Neural cell (in vitro differentiated cells): ENCODE measurements at regions not wholly inside any gene's neighbourhood (a gene's known extent, or its start where the extent isn't known, plus 50 kb on each side); places are given as distances from the start of the nearest gene placed in this dataset.

Experiments used
- H2AFZ ChIP-seq: fragments of 200-600, 300-800 bp; sonication (generic), shearing (Covaris generic); 2 replicates; pipeline ENCODE4 v1.6.0; 2014; ENCODE audit warnings: low read depth, mild to moderate bottlenecking, antibody characterized with exemption, low read length, moderate library complexity
- H3F3A ChIP-seq: fragments of 200-600 bp; shearing (Covaris generic); 2 replicates; pipeline ENCODE4 v1.6.1; 2016; ENCODE audit warnings: mild to moderate bottlenecking, moderate library complexity, mixed read lengths, antibody characterized with exemption, low read length; ENCODE audit not compliant: insufficient read depth, poor library complexity, severe bottlenecking
- H3K27ac ChIP-seq: fragments of 200-600, 300-800 bp; sonication (generic), shearing (Covaris generic); 2 replicates; pipeline ENCODE4 v1.5.1; 2014; ENCODE audit warnings: mild to moderate bottlenecking, low read length, moderate library complexity
- H3K27me3 ChIP-seq: fragments of 300-800, 200-600 bp; sonication (generic), shearing (Covaris generic); 2 replicates; pipeline ENCODE4 v1.6.0; 2014; ENCODE audit warnings: mild to moderate bottlenecking, low read depth, low read length, moderate library complexity; ENCODE audit not compliant: insufficient read depth
- H3K36me3 ChIP-seq: fragments of 300-800, 200-600 bp; sonication (generic), shearing (Covaris generic); 2 replicates; pipeline ENCODE4 v1.5.1; 2014; ENCODE audit warnings: mild to moderate bottlenecking, antibody characterized with exemption, low read length, moderate library complexity; ENCODE audit not compliant: insufficient read depth
- H3K4me2 ChIP-seq: fragments of 300-800, 200-600 bp; sonication (generic), shearing (Covaris generic); 2 replicates; pipeline ENCODE4 v1.6.0; 2014; ENCODE audit warnings: mild to moderate bottlenecking, low read length
- H3K4me3 ChIP-seq: fragments of 300-800, 200-600 bp; sonication (generic), shearing (Covaris generic); 2 replicates; pipeline ENCODE4 v1.5.1; 2014; ENCODE audit warnings: mild to moderate bottlenecking, low read length, moderate library complexity
- H3K79me2 ChIP-seq: fragments of 200-600 bp; shearing (Covaris generic); replicated peaks from 2 replicates; pipeline ENCODE4 v1.6.0; 2014; ENCODE audit warnings: mild to moderate bottlenecking, low read length, moderate library complexity; ENCODE audit not compliant: insufficient read depth
- H3K9ac ChIP-seq: fragments of 300-800, 200-600 bp; sonication (generic), shearing (Covaris generic); 2 replicates; pipeline ENCODE4 v1.6.1; 2016; ENCODE audit warnings: mild to moderate bottlenecking, low read length, mixed read lengths
- H3K9me2 ChIP-seq: fragments of 200-600 bp; shearing (Covaris generic); 2 replicates; pipeline ENCODE4 v1.6.1; 2016; ENCODE audit warnings: mild to moderate bottlenecking, low read length, mixed read lengths; ENCODE audit not compliant: insufficient read depth
- H3K9me3 ChIP-seq: fragments of 200-600, 300-800 bp; sonication (generic), shearing (Covaris generic); 2 replicates; pipeline ENCODE4 v1.6.1; 2016; ENCODE audit warnings: mild to moderate bottlenecking, mixed run types, low read length, moderate library complexity, mixed read lengths
- H4K20me1 ChIP-seq: fragments of 200-600 bp; shearing (Covaris generic); 2 replicates; pipeline ENCODE4 v1.6.1; 2016; ENCODE audit warnings: mild to moderate bottlenecking, mixed run types; ENCODE audit not compliant: insufficient read depth
- EP300 ChIP-seq: fragments of 450-650 bp; conservative IDR thresholded peaks from 2 replicates; pipeline ENCODE4 v1.6.1; 2014; ENCODE audit warnings: antibody characterized with exemption, mild to moderate bottlenecking, moderate library complexity; ENCODE audit not compliant: poor library complexity, severe bottlenecking
- EZH2 ChIP-seq: fragments of 200-600, 300-800 bp; shearing (Covaris generic), sonication (generic); IDR thresholded peaks from 2 replicates; pipeline ENCODE4 v1.6.1; 2014; ENCODE audit warnings: antibody characterized with exemption, low read length, borderline replicate concordance, mild to moderate bottlenecking; ENCODE audit not compliant: insufficient read depth, poor library complexity, severe bottlenecking
- MXI1 ChIP-seq: fragments of 450-650 bp; conservative IDR thresholded peaks from 2 replicates; pipeline ENCODE4 v1.6.1; 2014; ENCODE audit warnings: antibody characterized with exemption, mild to moderate bottlenecking; ENCODE audit not compliant: poor library complexity, severe bottlenecking
- POLR2AphosphoS5 ChIP-seq: IDR thresholded peaks from 2 replicates; pipeline ENCODE4 v1.6.1; 2012
- RAD21 ChIP-seq: fragments of 450-650 bp; conservative IDR thresholded peaks from 2 replicates; pipeline ENCODE4 v1.6.1; 2014; ENCODE audit warnings: antibody characterized with exemption, mild to moderate bottlenecking, moderate library complexity
- SMC3 ChIP-seq: fragments of 450-650 bp; conservative IDR thresholded peaks from 2 replicates; pipeline ENCODE4 v1.6.1; 2014; ENCODE audit warnings: antibody characterized with exemption, mild to moderate bottlenecking, moderate library complexity; ENCODE audit not compliant: poor library complexity
- TAF1 ChIP-seq: IDR thresholded peaks from 2 replicates; pipeline ENCODE4 v1.6.1; 2012; ENCODE audit warnings: low read depth
- TF ChIP-seq, protein P1 (sequence below): IDR thresholded peaks from 2 replicates; pipeline ENCODE4 v1.6.1; 2012; ENCODE audit warnings: borderline replicate concordance
- TF ChIP-seq, protein P2 (sequence below): fragments of 450-650 bp; IDR thresholded peaks from 2 replicates; pipeline ENCODE4 v1.5.1; 2014; ENCODE audit warnings: antibody characterized with exemption, mild to moderate bottlenecking, moderate library complexity; ENCODE audit not compliant: poor library complexity, severe bottlenecking

DNA sequence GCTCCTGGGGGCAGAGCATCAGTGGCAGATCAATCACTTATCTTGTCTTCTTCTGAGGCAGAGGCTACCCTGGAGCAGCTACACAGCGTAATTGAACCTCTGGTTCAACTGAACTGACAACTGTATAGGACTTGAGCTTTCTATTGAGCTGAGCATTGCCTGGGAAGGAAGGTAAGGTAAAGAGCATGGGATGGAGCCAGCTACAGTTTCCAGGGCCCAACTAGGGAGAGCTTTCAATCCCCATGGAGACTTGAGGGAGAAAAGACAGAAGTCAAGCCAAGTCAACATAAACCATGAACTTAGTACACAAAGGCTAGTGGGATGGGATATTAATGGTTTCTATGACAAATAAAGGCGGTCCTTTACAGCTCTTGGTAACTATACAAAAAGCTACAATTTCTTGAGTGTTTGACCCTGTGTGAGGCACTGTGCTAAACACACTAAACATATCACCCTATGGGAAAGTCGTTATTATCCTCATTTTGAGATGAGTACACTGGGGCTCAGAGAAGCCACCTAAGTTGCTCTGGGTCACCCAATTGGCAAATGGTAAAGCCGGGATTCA, 140.7 kb upstream of the SLC22A23 start:
- H3K9me2 ChIP-seq, result no peaks in the 10 kb centered on the region
- no peaks in the 10 kb centered on the region for H4K20me1 ChIP-seq
- no peak overlapping the region for H3K4me3 ChIP-seq
- no peaks in the 10 kb centered on the region for H3K79me2 ChIP-seq
- H3K27me3 ChIP-seq, result no peaks in the 10 kb centered on the region
- no peak overlapping the region for H3K4me2 ChIP-seq
- no peaks in the 10 kb centered on the region for H3K36me3 ChIP-seq
- no peaks in the 10 kb centered on the region for H3F3A ChIP-seq
- no peak overlapping the region for H2AFZ ChIP-seq
- no peaks in the 10 kb centered on the region for H3K9me3 ChIP-seq
- no peak overlapping the region for H3K9ac ChIP-seq
- no peak for TF ChIP-seq EZH2
- TF ChIP-seq, protein P1, sequence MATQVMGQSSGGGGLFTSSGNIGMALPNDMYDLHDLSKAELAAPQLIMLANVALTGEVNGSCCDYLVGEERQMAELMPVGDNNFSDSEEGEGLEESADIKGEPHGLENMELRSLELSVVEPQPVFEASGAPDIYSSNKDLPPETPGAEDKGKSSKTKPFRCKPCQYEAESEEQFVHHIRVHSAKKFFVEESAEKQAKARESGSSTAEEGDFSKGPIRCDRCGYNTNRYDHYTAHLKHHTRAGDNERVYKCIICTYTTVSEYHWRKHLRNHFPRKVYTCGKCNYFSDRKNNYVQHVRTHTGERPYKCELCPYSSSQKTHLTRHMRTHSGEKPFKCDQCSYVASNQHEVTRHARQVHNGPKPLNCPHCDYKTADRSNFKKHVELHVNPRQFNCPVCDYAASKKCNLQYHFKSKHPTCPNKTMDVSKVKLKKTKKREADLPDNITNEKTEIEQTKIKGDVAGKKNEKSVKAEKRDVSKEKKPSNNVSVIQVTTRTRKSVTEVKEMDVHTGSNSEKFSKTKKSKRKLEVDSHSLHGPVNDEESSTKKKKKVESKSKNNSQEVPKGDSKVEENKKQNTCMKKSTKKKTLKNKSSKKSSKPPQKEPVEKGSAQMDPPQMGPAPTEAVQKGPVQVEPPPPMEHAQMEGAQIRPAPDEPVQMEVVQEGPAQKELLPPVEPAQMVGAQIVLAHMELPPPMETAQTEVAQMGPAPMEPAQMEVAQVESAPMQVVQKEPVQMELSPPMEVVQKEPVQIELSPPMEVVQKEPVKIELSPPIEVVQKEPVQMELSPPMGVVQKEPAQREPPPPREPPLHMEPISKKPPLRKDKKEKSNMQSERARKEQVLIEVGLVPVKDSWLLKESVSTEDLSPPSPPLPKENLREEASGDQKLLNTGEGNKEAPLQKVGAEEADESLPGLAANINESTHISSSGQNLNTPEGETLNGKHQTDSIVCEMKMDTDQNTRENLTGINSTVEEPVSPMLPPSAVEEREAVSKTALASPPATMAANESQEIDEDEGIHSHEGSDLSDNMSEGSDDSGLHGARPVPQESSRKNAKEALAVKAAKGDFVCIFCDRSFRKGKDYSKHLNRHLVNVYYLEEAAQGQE, result no peak
- TF ChIP-seq RAD21, result no peak
- TF ChIP-seq MXI1, result no peak
- TF ChIP-seq TAF1, result no peak
- TF ChIP-seq EP300, result no peak
- no peak for TF ChIP-seq SMC3
- no peak for TF ChIP-seq POLR2AphosphoS5
- TF ChIP-seq, protein P2, sequence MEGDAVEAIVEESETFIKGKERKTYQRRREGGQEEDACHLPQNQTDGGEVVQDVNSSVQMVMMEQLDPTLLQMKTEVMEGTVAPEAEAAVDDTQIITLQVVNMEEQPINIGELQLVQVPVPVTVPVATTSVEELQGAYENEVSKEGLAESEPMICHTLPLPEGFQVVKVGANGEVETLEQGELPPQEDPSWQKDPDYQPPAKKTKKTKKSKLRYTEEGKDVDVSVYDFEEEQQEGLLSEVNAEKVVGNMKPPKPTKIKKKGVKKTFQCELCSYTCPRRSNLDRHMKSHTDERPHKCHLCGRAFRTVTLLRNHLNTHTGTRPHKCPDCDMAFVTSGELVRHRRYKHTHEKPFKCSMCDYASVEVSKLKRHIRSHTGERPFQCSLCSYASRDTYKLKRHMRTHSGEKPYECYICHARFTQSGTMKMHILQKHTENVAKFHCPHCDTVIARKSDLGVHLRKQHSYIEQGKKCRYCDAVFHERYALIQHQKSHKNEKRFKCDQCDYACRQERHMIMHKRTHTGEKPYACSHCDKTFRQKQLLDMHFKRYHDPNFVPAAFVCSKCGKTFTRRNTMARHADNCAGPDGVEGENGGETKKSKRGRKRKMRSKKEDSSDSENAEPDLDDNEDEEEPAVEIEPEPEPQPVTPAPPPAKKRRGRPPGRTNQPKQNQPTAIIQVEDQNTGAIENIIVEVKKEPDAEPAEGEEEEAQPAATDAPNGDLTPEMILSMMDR, result no peak
- no peak overlapping the region for H3K27ac ChIP-seq

DNA sequence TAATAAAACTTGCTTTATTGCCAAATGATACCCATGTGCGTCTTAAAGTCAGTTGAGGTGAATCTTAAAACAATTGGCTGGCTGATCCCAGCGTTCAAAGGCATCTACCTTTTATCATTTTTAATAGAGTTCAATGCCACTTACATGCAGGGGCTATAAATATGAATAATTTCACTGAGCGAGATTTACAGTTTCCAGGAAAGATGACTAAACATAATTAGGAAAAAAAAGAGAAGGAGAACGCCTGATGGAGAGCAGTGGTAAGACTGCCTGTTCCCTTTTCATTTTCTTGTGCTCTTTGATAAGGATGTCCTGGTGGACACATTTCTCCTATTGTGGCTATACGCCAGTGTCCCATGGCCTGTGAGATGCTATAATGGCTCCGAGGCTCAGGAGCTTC, 139.9 kb upstream of the SLC22A23 start:
- Histone ChIP-seq H3F3A (no peaks in the 10 kb centered on the region), H3K4me3 (no peak overlapping the region), H3K9me2 (no peaks in the 10 kb centered on the region), H2AFZ (no peak overlapping the region), H3K27ac (no peak overlapping the region), H3K9me3 (no peaks in the 10 kb centered on the region), H3K4me2 (no peak overlapping the region), H3K79me2 (no peaks in the 10 kb centered on the region), H3K36me3 (no peaks in the 10 kb centered on the region), H3K27me3 (no peaks in the 10 kb centered on the region), H3K9ac (no peak overlapping the region), H4K20me1 (no peaks in the 10 kb centered on the region)
- TF ChIP-seq MXI1, result no peak

DNA sequence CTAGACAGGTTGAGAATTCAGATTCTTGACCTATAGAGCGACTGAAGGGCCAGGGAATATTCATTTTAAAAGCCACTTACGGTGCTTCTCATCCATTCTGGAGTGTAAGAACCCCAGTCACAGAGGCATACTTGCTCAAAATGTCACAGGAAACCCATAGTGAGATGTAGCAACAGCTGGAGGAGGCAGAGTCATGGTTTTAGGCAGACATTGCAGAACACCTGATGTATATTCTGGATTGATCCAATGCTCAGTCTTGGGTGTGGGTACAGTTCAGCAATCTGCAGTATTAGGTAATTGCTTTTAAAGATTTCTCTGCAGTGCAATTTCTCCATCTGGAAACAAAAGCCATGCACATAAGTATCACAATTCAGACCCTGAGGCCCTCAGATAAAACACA, 137.4 kb upstream of the SLC22A23 start:
- TF ChIP-seq RAD21 (no peak), MXI1 (no peak), EZH2 (no peak), POLR2AphosphoS5 (no peak), TAF1 (no peak), EP300 (no peak), SMC3 (no peak)
- TF ChIP-seq, protein P1, result no peak
- TF ChIP-seq, protein P2, result no peak
- Histone ChIP-seq H3K4me3 (no peak overlapping the region), H3K27me3 (no peaks in the 10 kb centered on the region), H3K9me3 (no peaks in the 10 kb centered on the region), H3K4me2 (no peak overlapping the region), H4K20me1 (no peaks in the 10 kb centered on the region), H3F3A (no peaks in the 10 kb centered on the region), H3K9ac (no peak overlapping the region), H3K36me3 (no peaks in the 10 kb centered on the region), H3K9me2 (no peaks in the 10 kb centered on the region), H3K79me2 (no peaks in the 10 kb centered on the region), H2AFZ (no peak overlapping the region), H3K27ac (no peak overlapping the region)
